Psoas muscle (tissue), 7 donors: ENCODE measurements at regions not wholly inside any gene's neighbourhood (a gene's known extent, or its start where the extent isn't known, plus 50 kb on each side); places are given as distances from the start of the nearest gene placed in this dataset.

Experiments used
- ATAC-seq, 4 donors: fragments of 200-7000 bp; cut with Tn5 transposase; one replicate each; pipeline ENCODE4 v1.9.1; 2020; ENCODE audit warnings: moderate library complexity in 3 of 4, mild to moderate bottlenecking in 2 of 4
- DNase-seq, 2 donors: peaks; one replicate each; pipeline ENCODE4 v3.0.0-alpha.2; 2020
- H3K27ac ChIP-seq: fragments of 200-600 bp; one replicate; pipeline ENCODE4 v1.8.0; 2022
- H3K27me3 ChIP-seq, 3 donors: fragments of 200-600 bp in 1 of 3; one replicate each; pipeline versions ENCODE4 v1.6.1 to v1.8.0; 2013 to 2022; ENCODE audit warnings: low read length in 2 of 3, mild to moderate bottlenecking in 2 of 3, moderate library complexity in 1 of 3; ENCODE audit not compliant: insufficient read depth in 3 of 3
- H3K36me3 ChIP-seq, 2 donors: fragments of 200-600 bp in 1 of 2; one replicate each; pipeline versions ENCODE4 v1.6.1 to v1.8.0; 2013 to 2022; ENCODE audit warnings: low read depth in 1 of 2, mild to moderate bottlenecking in 1 of 2, moderate library complexity in 1 of 2; ENCODE audit not compliant: insufficient read depth in 1 of 2
- H3K4me1 ChIP-seq: fragments of 200-600 bp; one replicate; pipeline ENCODE4 v1.8.0; 2022
- H3K4me3 ChIP-seq: fragments of 200-600 bp; one replicate; pipeline ENCODE4 v1.8.0; 2022; ENCODE audit warnings: mild to moderate bottlenecking
- H3K9me3 ChIP-seq: fragments of 200-600 bp; one replicate; pipeline ENCODE4 v1.8.0; 2022
- WGBS, 3 donors: extraction: QIAGEN DNeasy Blood & Tissue Kit; methylation state at CpG; one replicate each; pipeline versions ENCODE4 v1.1.6 to v1.1.7; 2013; 5-methylcytosine and 5-hydroxymethylcytosine counted together
- intact Hi-C, 2 donors: fragments of 100-400 bp; cut with DNase I; formaldehyde crosslinking; loops; one replicate each; pipeline versions ENCODE4 v1.11.0 to v1.14.2; 2022
- TF ChIP-seq, protein P1 (sequence below): fragments of 200-600 bp; IDR thresholded peaks from one replicate; pipeline ENCODE4 v1.8.0; 2022; ENCODE audit warnings: antibody characterized with exemption
- donor health status: healthy with polysubstance abuse.
- donor health status: DM: no; HTN: no; CAD: no; lungs with moderate emphysema.
- donor health status: Bipolar disorder and iron deficiency.
- donor health status: healthy.
- donor health status: DM: yes; HTN: yes; CAD: no.
- donor health status: DM: no; HTN: no; CAD: no.
- donor health status: DM: yes; HTN: yes; CAD: no.

DNA sequence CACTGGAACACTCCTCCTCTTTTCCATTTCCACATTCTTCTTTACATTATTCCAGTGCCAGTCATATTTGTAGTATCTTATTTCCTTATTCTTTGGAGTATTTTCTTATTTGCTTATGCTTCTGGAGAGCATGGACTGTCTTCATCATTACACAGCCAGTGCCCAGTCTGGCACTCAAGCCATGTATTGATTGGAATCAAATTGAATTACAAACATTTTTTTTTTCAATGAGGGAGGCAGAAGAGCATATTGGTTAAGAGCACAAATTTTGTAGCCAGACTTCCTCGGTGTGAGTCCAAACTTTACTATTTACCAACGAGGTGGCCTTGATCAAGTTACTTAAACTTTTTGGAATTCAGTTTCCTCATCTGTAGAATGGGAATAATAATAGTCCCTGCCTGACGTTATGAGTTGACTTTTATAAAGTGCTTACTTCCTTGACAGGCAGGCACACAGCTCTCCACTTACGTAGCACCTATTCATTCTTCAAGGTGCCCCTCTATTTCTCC, 186.6 kb upstream of the BCL6 start:
- no peaks in the 10 kb centered on the region for H3K9me3 ChIP-seq
- peaks cover 17% of the 10 kb centered on the region for H3K4me1 ChIP-seq
- TF ChIP-seq, protein P1, sequence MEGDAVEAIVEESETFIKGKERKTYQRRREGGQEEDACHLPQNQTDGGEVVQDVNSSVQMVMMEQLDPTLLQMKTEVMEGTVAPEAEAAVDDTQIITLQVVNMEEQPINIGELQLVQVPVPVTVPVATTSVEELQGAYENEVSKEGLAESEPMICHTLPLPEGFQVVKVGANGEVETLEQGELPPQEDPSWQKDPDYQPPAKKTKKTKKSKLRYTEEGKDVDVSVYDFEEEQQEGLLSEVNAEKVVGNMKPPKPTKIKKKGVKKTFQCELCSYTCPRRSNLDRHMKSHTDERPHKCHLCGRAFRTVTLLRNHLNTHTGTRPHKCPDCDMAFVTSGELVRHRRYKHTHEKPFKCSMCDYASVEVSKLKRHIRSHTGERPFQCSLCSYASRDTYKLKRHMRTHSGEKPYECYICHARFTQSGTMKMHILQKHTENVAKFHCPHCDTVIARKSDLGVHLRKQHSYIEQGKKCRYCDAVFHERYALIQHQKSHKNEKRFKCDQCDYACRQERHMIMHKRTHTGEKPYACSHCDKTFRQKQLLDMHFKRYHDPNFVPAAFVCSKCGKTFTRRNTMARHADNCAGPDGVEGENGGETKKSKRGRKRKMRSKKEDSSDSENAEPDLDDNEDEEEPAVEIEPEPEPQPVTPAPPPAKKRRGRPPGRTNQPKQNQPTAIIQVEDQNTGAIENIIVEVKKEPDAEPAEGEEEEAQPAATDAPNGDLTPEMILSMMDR: no peak
- H3K36me3 ChIP-seq: no peaks in the 10 kb centered on the region
- DNase-seq (no peak), ATAC-seq (no peak)
- WGBS, 3 donors: 59 to 78% (median 76%) methylated on average over 4 of the region's 4 CpGs
- no peak overlapping the region for H3K4me3 ChIP-seq
- no peak overlapping the region for H3K27ac ChIP-seq
- intact Hi-C loops: no loop called here
- no peaks in the 10 kb centered on the region for H3K27me3 ChIP-seq

DNA sequence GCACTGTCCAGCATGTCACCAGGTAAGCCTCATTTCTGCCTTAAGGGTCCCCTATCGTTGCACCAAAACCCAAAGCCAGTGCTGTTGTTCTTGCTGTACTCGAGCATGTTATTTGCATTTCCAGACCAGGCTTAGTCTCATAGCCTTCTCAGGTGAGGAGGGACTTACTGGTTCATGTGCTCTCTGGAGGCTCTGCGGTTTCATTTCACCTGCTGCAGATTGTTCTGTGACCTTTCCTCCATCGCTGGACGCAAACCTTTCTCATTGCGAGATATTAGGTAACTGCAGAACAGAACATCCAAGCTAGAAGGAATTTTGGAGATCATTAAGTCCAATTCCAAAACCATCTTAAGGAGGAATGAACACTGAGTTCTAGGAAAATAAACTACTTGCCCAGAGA, 187.3 kb upstream of the BCL6 start:
- H3K4me3 ChIP-seq: no peak overlapping the region
- no peak for DNase-seq
- H3K27me3 ChIP-seq: no peaks in the 10 kb centered on the region
- intact Hi-C loops: no loop called here
- peak in 1 of 4 donors; percentile 22 for ATAC-seq
- TF ChIP-seq, protein P1: no peak
- H3K27ac ChIP-seq: no peak overlapping the region
- H3K4me1 ChIP-seq: peaks cover 17% of the 10 kb centered on the region
- WGBS, 3 donors: 57 to 91% (median 81%) methylated on average over 6 of the region's 6 CpGs
- H3K9me3 ChIP-seq: no peaks in the 10 kb centered on the region
- H3K36me3 ChIP-seq: no peaks in the 10 kb centered on the region

DNA sequence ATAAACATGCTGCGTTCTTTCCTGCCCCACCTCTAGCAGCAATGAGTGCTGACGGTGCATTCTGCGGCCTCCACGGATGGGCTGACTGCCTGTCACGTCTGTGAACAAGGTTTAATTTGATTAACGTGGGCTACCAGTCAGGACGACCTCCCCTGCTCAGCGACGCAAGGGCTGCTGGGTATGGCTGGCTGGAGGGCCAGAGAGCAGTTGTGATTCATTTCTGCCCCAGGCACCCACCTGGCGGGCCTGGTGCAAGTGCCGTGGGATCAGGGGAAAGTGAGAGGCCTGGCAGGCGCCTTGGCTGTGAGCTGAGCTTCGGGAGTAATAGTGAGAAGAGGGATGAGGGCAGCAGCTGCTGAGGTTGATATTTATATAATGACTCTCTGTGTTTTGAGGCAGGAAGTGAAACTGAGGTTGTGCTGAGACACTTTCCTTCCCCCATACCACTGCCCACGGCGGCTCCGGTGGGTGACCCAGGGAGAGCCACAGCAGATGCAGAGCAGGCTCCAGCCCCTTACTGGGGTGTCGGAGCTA, 190.4 kb upstream of the BCL6 start:
- H3K36me3 ChIP-seq: no peaks in the 10 kb centered on the region
- 32 to 56% (median 34%) methylated on average over 16 to 17 of the region's 17 CpGs for WGBS, 3 donors

DNA sequence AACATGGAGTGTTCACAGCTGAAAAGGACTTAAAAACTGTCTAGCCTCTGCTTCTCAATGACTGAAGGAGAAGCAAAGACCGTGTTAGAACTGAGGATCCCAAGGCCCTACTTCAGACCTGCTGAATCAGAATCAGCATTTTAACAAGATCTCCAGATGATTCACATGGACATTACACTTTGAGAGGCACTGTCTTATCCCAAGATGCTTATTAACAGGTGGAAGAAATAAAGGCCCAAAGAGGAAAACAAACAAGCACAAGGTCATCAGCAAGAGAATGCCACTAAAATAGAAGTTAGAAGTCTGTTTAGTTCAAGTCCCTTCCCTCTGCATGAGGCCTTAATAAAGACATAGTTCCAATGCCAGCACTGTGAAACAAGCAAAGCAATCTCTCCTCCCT, 191.4 kb upstream of the BCL6 start:
- DNase-seq: no peak
- TF ChIP-seq, protein P1: no peak
- no peak overlapping the region for H3K4me3 ChIP-seq
- ATAC-seq: no peak
- 86 to 91% (median 90%) methylated on average over 1 of the region's 1 CpG for WGBS, 3 donors
- no peaks in the 10 kb centered on the region for H3K36me3 ChIP-seq
- H3K27me3 ChIP-seq: no peaks in the 10 kb centered on the region
- H3K9me3 ChIP-seq: no peaks in the 10 kb centered on the region
- intact Hi-C loops: no loop called here
- H3K27ac ChIP-seq: peak overlapping the region; percentile 93
- peaks cover 21% of the 10 kb centered on the region for H3K4me1 ChIP-seq

More for the DNA sequence above, 190.4 kb upstream of the BCL6 start:
- peak; percentile 42 to 85 for DNase-seq
- TF ChIP-seq, protein P1: no peak
- peak; percentile 88 to 98 (median 94) for ATAC-seq
- Histone ChIP-seq H3K4me3 (peak overlapping the region; percentile 48), H3K4me1 (peaks cover 12% of the 10 kb centered on the region), H3K9me3 (no peaks in the 10 kb centered on the region), H3K27me3 (no peaks in the 10 kb centered on the region), H3K27ac (peak overlapping the region; percentile 93)
- intact Hi-C loops: no loop called here

DNA sequence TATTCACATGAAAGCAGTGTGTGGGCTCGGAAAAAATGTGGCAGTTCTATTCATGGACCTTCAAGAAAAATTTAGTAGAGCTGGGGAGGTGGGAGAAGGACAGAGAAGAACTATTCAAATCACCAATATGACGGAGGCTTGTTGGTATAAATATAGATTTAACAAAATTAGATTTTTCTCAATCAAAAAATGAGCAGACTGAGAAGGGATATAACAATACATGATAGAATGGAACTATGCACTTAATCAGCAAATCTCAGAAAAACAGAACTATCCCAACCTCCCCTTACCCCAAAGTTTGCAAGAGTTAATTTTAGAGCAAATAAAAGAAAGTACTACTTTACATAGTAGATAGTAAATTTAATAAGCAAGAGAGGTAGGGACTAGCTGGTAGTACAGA, 194.6 kb upstream of the BCL6 start:
- WGBS, 3 donors: 87 to 94% (median 93%) methylated on average over 2 of the region's 2 CpGs
- no peaks in the 10 kb centered on the region for H3K27me3 ChIP-seq
- H3K9me3 ChIP-seq: no peaks in the 10 kb centered on the region
- no peaks in the 10 kb centered on the region for H3K36me3 ChIP-seq
- intact Hi-C loops: no loop called here
- no peak overlapping the region for H3K4me3 ChIP-seq
- TF ChIP-seq, protein P1: no peak
- no peak for DNase-seq
- ATAC-seq: no peak
- H3K4me1 ChIP-seq: peaks cover 33% of the 10 kb centered on the region
- no peak overlapping the region for H3K27ac ChIP-seq
